Thyroid gland (tissue), 4 donors: ENCODE measurements at regions not wholly inside any gene's neighbourhood (a gene's known extent, or its start where the extent isn't known, plus 50 kb on each side); places are given as distances from the start of the nearest gene placed in this dataset.

Experiments used
- DNase-seq, 2 donors: peaks; one replicate each; pipeline ENCODE4 v3.0.0-alpha.2; 2019
- H3K27ac ChIP-seq, 3 donors: fragments of 200-600 bp; sonication (generic); 1 replicate in 2 of 3; 2 replicates in 1 of 3; pipeline ENCODE4 v1.5.1; 2016 to 2019; ENCODE audit warnings: mild to moderate bottlenecking in 1 of 3, moderate library complexity in 1 of 3
- H3K27me3 ChIP-seq: fragments of 200-600 bp; sonication (generic); one replicate; pipeline ENCODE4 v1.5.1; 2019
- H3K36me3 ChIP-seq, 2 donors: fragments of 200-600 bp; sonication (generic); one replicate each; pipeline ENCODE4 v1.5.1; 2016 to 2019
- H3K4me1 ChIP-seq, 2 donors: fragments of 200-600 bp; sonication (generic); one replicate each; pipeline ENCODE4 v1.5.1; 2017 to 2019
- H3K4me3 ChIP-seq, 3 donors: fragments of 200-600 bp; sonication (generic); replicated peaks in 1 of 3; 1 replicate in 2 of 3; 2 replicates in 1 of 3; pipeline ENCODE4 v1.5.1; 2016; ENCODE audit warnings: mild to moderate bottlenecking in 1 of 3
- H3K9me3 ChIP-seq: fragments of 200-600 bp; sonication (generic); one replicate; pipeline ENCODE4 v1.5.1; 2017
- POLR2A ChIP-seq, 2 donors: fragments of 450-650 bp; IDR thresholded peaks; one replicate each; pipeline ENCODE4 v1.6.1; 2017; ENCODE audit warnings: antibody characterized with exemption in 2 of 2, mild to moderate bottlenecking in 2 of 2, moderate library complexity in 1 of 2
- WGBS, 2 donors: methylation state at CpG; one replicate each; pipeline ENCODE4 v1.1.5; 2017; 5-methylcytosine and 5-hydroxymethylcytosine counted together
- intact Hi-C: fragments of 100-400 bp; cut with DNase I; formaldehyde crosslinking; loops from one replicate; pipeline ENCODE4 v1.15.1; 2023
- TF ChIP-seq, protein P1 (sequence below), 6 experiments: fragments of 200-600 bp in 3 of 6; fragments of 450-650 bp in 3 of 6; sonication (generic) in 3 of 6; IDR thresholded peaks; one replicate each; pipeline ENCODE4 v1.5.1; 2016 to 2019; ENCODE audit warnings: antibody characterized with exemption in 6 of 6, mild to moderate bottlenecking in 2 of 6, inconsistent platforms in 1 of 6, moderate library complexity in 1 of 6

DNA sequence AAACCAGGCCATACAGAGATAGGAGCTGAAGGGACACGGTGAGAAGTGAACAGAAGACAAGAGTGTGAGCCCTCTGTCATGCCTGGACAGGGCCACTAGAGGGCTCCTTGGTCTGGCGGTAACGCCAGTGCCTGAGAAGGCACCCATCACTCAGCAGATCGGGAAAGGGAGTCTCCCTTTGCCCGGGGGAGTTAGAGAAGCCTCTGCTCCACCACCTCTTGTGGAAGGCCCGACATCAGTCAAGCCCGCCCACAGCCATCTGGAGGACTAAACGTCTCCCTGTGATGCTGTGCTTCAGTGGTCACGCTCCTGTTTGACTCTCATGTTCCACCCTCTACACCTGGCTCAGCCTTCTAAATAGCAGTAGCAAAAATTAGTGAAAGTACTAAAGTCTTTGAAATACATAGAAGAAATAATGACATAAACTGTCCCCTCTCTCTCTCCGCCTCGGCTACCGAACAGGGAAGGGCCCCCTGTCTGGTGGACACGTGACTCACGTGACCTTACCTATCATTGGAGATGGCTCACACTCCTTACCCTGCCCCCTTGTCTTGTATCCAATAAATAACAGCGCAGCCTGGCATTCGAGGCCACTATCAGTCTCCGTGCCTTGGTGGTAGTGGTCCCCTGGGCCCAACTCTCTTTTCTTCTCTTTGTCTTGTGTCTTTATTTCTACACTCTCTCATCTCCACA, 66.7 kb downstream of the RPP21 start:
- H3K4me3 ChIP-seq = no peak overlapping the region

DNA sequence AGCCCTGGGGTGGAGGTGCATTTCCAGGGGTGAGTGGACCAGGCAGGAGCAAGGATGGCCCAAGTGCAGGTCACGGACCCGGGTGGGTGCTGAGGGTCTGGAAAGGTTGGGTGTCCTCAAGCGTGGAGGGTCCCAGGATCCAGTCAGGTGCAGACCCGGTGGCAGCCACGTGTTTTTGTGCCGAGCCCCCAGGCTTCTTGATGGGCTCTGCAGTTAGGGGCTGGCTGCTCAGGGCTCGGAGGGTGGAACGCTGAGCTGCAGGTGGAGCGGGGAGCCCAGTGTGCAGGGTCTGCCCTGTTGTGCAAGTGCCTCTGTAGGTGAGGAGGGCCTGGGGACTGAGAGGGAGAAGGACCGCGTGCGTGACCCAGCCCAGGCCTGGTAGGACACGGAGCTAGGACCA, 70.9 kb upstream of the HLA-E start:
- Histone ChIP-seq H3K27me3 (no peaks in the 10 kb centered on the region), H3K27ac (no peak overlapping the region), H3K36me3 (no peaks in the 10 kb centered on the region), H3K4me1 (no peaks in the 10 kb centered on the region), H3K4me3 (no peak overlapping the region), H3K9me3 (no peaks in the 10 kb centered on the region)
- no peak for DNase-seq
- no peak for TF ChIP-seq POLR2A (IDR thresholded peaks at IDR 0.05)
- TF ChIP-seq, protein P1, sequence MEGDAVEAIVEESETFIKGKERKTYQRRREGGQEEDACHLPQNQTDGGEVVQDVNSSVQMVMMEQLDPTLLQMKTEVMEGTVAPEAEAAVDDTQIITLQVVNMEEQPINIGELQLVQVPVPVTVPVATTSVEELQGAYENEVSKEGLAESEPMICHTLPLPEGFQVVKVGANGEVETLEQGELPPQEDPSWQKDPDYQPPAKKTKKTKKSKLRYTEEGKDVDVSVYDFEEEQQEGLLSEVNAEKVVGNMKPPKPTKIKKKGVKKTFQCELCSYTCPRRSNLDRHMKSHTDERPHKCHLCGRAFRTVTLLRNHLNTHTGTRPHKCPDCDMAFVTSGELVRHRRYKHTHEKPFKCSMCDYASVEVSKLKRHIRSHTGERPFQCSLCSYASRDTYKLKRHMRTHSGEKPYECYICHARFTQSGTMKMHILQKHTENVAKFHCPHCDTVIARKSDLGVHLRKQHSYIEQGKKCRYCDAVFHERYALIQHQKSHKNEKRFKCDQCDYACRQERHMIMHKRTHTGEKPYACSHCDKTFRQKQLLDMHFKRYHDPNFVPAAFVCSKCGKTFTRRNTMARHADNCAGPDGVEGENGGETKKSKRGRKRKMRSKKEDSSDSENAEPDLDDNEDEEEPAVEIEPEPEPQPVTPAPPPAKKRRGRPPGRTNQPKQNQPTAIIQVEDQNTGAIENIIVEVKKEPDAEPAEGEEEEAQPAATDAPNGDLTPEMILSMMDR (IDR thresholded peaks at IDR 0.05) = no peak
- intact Hi-C loops = no loop called here
- WGBS, 2 donors = 73 to 75% methylated on average over 9 to 11 of the region's 13 CpGs

More for the DNA sequence above, 66.7 kb downstream of the RPP21 start:
- Histone ChIP-seq H3K36me3 (no peaks in the 10 kb centered on the region), H3K27me3 (no peaks in the 10 kb centered on the region), H3K9me3 (no peaks in the 10 kb centered on the region), H3K27ac (no peak overlapping the region), H3K4me1 (no peaks in the 10 kb centered on the region)
- TF ChIP-seq POLR2A (IDR thresholded peaks at IDR 0.05) = no peak
- TF ChIP-seq, protein P1 (IDR thresholded peaks at IDR 0.05) = peak; percentile 41 to 85 (median 50)
- 29 to 36% methylated on average over 17 of the region's 17 CpGs for WGBS, 2 donors
- intact Hi-C loops = no loop called here
- peak; percentile 46 to 59 for DNase-seq

DNA sequence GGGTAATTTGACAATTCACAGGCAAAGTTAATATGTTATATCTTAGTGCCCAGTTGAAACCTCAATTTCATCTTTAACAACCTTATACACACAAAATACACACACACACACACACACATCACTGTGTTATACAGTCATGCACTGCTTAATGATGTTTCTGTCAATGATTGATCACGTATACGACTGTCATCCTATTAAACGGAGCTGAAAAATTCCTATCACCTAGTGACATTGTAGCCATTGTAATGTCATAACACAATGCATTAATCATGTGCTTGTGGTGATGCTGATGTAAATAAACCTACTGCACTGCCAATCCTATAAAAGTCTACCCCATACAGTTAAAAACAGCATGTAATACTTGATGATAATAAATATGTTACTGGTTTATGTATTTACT, 64.8 kb upstream of the HLA-E start:
- intact Hi-C loops = no loop called here
- no peaks in the 10 kb centered on the region for H3K9me3 ChIP-seq
- H3K4me1 ChIP-seq = no peaks in the 10 kb centered on the region
- 72 to 75% methylated on average over 3 of the region's 3 CpGs for WGBS, 2 donors
- H3K4me3 ChIP-seq = no peak overlapping the region
- H3K27me3 ChIP-seq = peaks cover 4% of the 10 kb centered on the region
- H3K27ac ChIP-seq = no peak overlapping the region
- no peaks in the 10 kb centered on the region for H3K36me3 ChIP-seq
- TF ChIP-seq POLR2A (IDR thresholded peaks at IDR 0.05) = no peak
- TF ChIP-seq, protein P1 (IDR thresholded peaks at IDR 0.05) = no peak
- DNase-seq = no peak
